ENCODE measurements at regions not wholly inside any gene's neighbourhood (a gene's known extent, or its start where the extent isn't known, plus 50 kb on each side); places are given as distances from the start of the nearest gene placed in this dataset.

DNA sequence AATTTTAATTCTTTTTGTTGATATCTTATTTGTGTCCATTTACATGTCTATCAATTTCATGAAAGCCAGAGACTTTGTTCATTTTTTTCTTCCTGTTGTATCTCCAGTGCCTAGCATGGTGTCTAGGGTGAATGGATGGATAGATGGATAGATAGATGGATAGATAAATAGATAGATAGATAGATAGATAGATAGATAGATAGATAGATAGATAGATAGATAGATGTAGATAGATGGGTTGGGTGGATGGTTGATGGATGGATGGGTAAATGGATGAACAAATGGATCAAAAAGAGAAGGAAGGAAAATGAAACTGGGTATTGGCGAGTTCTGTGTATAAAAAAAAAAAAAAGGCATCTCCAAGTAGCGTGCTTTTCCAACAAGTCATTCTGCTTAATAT, 120.5 kb downstream of the FAM124B start:
- H3K27ac Mint-ChIP-seq = no peak overlapping the region
- DNase-seq (no peak), ATAC-seq (ENCODE audit: low read depth) (no peak)
- H3K27me3 Mint-ChIP-seq = peaks cover 34% of the 10 kb centered on the region
- no peaks in the 10 kb centered on the region for H3K36me3 Mint-ChIP-seq
- H3K4me3 Mint-ChIP-seq = no peak overlapping the region
- no peaks in the 10 kb centered on the region for H3K4me1 Mint-ChIP-seq
- H3K9me3 Mint-ChIP-seq = no peaks in the 10 kb centered on the region
- POLR2A ChIA-PET = no interaction called here

DNA sequence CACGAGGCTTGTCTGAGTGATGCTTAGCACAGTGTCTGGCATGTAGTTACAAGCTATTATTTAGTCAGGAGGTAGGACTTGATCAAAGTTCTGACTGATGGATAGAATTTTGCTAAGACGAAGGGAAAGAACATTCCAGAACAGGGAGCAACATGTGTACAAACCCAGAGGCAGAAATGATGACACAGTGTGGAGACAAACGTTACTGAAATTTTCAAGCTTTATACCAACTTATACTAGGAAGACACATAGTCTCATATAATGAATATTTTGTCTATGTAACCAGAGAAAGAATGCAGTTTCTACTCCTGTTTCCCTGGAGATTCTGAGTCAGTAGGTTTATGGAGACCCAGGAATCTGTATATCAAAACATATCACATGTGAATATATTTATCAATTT, 123.4 kb downstream of the FAM124B start:
- Mint-ChIP-seq H3K9me3 (no peaks in the 10 kb centered on the region), H3K36me3 (no peaks in the 10 kb centered on the region), H3K4me3 (no peak overlapping the region), H3K27ac (no peak overlapping the region), H3K4me1 (no peaks in the 10 kb centered on the region), H3K27me3 (peaks cover 29% of the 10 kb centered on the region)
- POLR2A ChIA-PET = no interaction called here
- ATAC-seq (ENCODE audit: low read depth) (no peak), DNase-seq (no peak)

DNA sequence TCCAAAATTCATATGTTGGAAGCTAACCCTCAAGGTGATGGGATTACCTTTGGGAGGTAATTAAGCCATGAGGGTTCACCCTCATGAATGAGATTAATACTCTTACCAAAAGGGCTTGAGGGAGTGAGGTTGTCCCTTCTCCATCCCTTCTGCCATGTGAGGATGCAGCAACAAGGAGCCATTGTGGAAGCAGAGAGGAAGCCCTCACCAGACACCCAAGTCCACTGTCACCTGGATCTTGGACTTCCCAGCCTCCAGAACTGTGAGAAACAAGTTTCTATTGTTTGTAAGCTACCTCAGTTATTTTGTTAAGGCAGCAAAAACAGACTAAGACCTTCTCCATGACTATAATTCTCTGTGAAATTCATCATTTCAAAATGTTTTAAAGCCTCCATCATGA, 125.7 kb downstream of the FAM124B start:
- DNase-seq (no peak), ATAC-seq (ENCODE audit: low read depth) (no peak)
- H3K4me1 Mint-ChIP-seq = no peaks in the 10 kb centered on the region
- H3K36me3 Mint-ChIP-seq = no peaks in the 10 kb centered on the region
- peaks cover 34% of the 10 kb centered on the region for H3K27me3 Mint-ChIP-seq
- H3K27ac Mint-ChIP-seq = no peak overlapping the region
- H3K4me3 Mint-ChIP-seq = no peak overlapping the region
- H3K9me3 Mint-ChIP-seq = no peaks in the 10 kb centered on the region
- POLR2A ChIA-PET = no interaction called here

DNA sequence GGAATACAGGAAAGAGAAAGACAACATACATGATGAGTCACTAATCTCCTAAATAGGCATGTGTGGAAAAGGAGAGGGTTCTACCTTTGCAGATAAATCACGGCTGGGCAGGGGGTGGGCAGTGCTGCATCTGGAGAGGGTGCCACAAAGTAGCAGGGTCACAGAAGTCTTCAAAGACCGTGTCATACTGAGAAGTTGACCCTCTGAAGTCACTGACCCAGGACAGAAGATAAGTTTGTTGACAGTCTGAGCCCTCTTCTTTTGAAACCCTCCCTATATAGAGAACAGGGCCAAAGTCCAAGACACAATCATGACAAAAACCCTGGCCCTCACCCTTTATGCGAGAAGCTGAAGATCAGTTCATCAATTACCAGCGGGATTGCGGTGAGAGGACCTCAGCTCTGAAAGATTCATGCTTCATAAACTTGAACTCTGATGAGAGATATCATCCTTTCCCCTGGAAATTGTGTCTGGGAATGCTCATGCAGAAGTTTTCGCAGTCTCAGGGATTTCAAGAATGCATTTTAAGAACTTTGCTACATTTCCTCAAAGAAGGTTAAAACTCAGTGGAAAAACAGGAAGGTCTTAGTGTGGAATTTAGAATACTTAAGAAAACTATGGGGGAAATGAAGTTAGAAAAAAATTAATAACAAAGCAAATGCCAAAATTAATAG, 129.5 kb downstream of the FAM124B start:
- H3K27me3 Mint-ChIP-seq = peaks cover 20% of the 10 kb centered on the region
- no peaks in the 10 kb centered on the region for H3K36me3 Mint-ChIP-seq
- no peaks in the 10 kb centered on the region for H3K9me3 Mint-ChIP-seq
- no peak overlapping the region for H3K27ac Mint-ChIP-seq
- no peaks in the 10 kb centered on the region for H3K4me1 Mint-ChIP-seq
- ATAC-seq (ENCODE audit: low read depth) = no peak
- DNase-seq = no peak
- POLR2A ChIA-PET = no interaction called here
- H3K4me3 Mint-ChIP-seq = no peak overlapping the region

DNA sequence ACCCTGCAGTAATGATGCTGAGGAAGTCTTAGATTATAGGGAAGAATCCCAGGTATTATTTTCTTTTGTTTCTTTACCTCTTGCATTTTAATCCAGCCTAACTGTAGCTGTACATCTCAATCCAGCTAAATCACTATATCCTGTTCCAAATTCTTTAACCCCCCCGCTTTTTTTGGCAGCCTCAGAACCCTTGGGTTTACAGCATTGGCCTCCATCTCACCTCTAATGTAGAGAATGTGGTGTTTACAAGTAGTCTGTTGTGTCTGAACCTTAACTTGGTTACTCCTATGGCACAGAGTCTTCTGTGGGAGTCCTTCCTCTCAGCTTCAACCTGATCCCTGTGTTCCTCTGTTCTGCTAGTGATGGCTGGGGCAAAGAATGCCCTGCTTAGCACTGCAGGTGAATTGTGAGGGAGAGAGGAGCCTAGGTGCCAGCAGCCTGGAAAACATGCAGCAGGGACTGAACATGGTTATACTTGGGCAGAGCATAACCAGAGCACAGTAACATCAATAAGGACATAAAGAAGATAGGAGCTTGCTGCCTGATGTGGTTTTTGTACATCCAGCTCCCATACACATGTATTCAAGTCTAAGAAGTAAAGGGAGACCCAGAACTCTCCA, 130.2 kb downstream of the FAM124B start:
- Mint-ChIP-seq H3K4me3 (no peak overlapping the region), H3K9me3 (no peaks in the 10 kb centered on the region), H3K4me1 (no peaks in the 10 kb centered on the region), H3K36me3 (no peaks in the 10 kb centered on the region), H3K27me3 (peaks cover 21% of the 10 kb centered on the region), H3K27ac (no peak overlapping the region)
- no peak for DNase-seq
- ATAC-seq (ENCODE audit: low read depth) = no peak
- POLR2A ChIA-PET = no interaction called here

- Mint-ChIP-seq H3K4me3 (no peak overlapping the region), H3K9me3 (no peaks in the 10 kb centered on the region), H3K27me3 (peaks cover 21% of the 10 kb centered on the region), H3K36me3 (no peaks in the 10 kb centered on the region), H3K27ac (no peak overlapping the region), H3K4me1 (no peaks in the 10 kb centered on the region)
- POLR2A ChIA-PET = no interaction called here
- ATAC-seq (ENCODE audit: low read depth) (no peak), DNase-seq (no peak)
These were observed 133.5 kb downstream of the FAM124B start for GRCh38 chr2:224268441-224268840.

GRCh38 chr2:224264259-224264658, 137.6 kb downstream of the FAM124B start:
- Mint-ChIP-seq H3K4me1 (peaks cover 3% of the 10 kb centered on the region), H3K9me3 (no peaks in the 10 kb centered on the region), H3K36me3 (no peaks in the 10 kb centered on the region), H3K4me3 (no peak overlapping the region), H3K27ac (no peak overlapping the region), H3K27me3 (peaks cover 12% of the 10 kb centered on the region)
- POLR2A ChIA-PET = no interaction called here
- ATAC-seq (ENCODE audit: low read depth) (no peak), DNase-seq (no peak)

GRCh38 chr2:224263571-224264043, 138.3 kb downstream of the FAM124B start:
- Mint-ChIP-seq H3K36me3 (no peaks in the 10 kb centered on the region), H3K4me1 (peaks cover 3% of the 10 kb centered on the region), H3K4me3 (no peak overlapping the region), H3K27me3 (peaks cover 12% of the 10 kb centered on the region), H3K27ac (no peak overlapping the region), H3K9me3 (no peaks in the 10 kb centered on the region)
- DNase-seq (no peak), ATAC-seq (ENCODE audit: low read depth) (no peak)
- POLR2A ChIA-PET = no interaction called here

DNA sequence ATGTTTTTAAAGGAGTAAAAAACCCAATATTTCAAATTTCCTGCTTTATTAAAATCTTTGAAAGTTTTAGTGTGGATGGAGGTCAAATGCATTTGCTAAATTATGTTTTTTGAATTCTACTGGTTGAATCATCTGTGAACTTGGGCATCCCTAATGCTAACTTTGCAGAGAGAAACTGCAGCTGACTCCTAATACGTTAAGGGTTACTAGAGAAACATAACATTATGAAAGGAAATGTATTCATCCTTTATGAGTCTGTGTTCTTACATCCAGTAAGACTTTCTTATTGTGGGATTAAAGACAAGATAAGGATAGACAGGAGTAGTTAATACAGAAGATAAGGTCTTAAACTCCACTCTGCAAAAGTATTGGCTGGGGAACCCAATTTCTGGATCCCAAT, 140.6 kb downstream of the FAM124B start:
- H3K36me3 Mint-ChIP-seq = no peaks in the 10 kb centered on the region
- POLR2A ChIA-PET = no interaction called here
- no peak for ATAC-seq (ENCODE audit: low read depth)

GRCh38 chr2:224260372-224261020, 141.4 kb downstream of the FAM124B start:
- ATAC-seq (ENCODE audit: low read depth) (no peak), DNase-seq (no peak)
- H3K27ac Mint-ChIP-seq = no peak overlapping the region
- H3K27me3 Mint-ChIP-seq = peaks cover 15% of the 10 kb centered on the region
- H3K36me3 Mint-ChIP-seq = no peaks in the 10 kb centered on the region
- POLR2A ChIA-PET = no interaction called here
- no peaks in the 10 kb centered on the region for H3K9me3 Mint-ChIP-seq
- H3K4me1 Mint-ChIP-seq = peaks cover 3% of the 10 kb centered on the region
- H3K4me3 Mint-ChIP-seq = no peak overlapping the region

More for the DNA sequence above, 140.6 kb downstream of the FAM124B start:
- H3K27me3 Mint-ChIP-seq = peaks cover 18% of the 10 kb centered on the region
- peaks cover 3% of the 10 kb centered on the region for H3K4me1 Mint-ChIP-seq
- DNase-seq = no peak
- H3K4me3 Mint-ChIP-seq = no peak overlapping the region
- H3K27ac Mint-ChIP-seq = no peak overlapping the region
- H3K9me3 Mint-ChIP-seq = no peaks in the 10 kb centered on the region

- DNase-seq = no peak
- POLR2A ChIA-PET = no interaction called here
- Mint-ChIP-seq H3K27ac (no peak overlapping the region), H3K4me1 (peaks cover 3% of the 10 kb centered on the region), H3K27me3 (peaks cover 17% of the 10 kb centered on the region), H3K4me3 (no peak overlapping the region), H3K9me3 (no peaks in the 10 kb centered on the region), H3K36me3 (no peaks in the 10 kb centered on the region)
- ATAC-seq (ENCODE audit: low read depth) = no peak
These were observed 142.1 kb downstream of the FAM124B start for GRCh38 chr2:224259831-224260230.

- ATAC-seq (ENCODE audit: low read depth) (no peak), DNase-seq (no peak)
- POLR2A ChIA-PET = no interaction called here
- no peaks in the 10 kb centered on the region for H3K36me3 Mint-ChIP-seq
- H3K4me3 Mint-ChIP-seq = no peak overlapping the region
- peaks cover 3% of the 10 kb centered on the region for H3K4me1 Mint-ChIP-seq
- H3K27ac Mint-ChIP-seq = no peak overlapping the region
- no peaks in the 10 kb centered on the region for H3K9me3 Mint-ChIP-seq
- peaks cover 20% of the 10 kb centered on the region for H3K27me3 Mint-ChIP-seq
These were observed 143.8 kb downstream of the FAM124B start for GRCh38 chr2:224258059-224258458.

GRCh38 chr2:224257156-224257555, 144.8 kb downstream of the FAM124B start:
- Mint-ChIP-seq H3K36me3 (no peaks in the 10 kb centered on the region), H3K4me3 (no peak overlapping the region), H3K27ac (no peak overlapping the region), H3K27me3 (peaks cover 20% of the 10 kb centered on the region), H3K4me1 (peaks cover 3% of the 10 kb centered on the region), H3K9me3 (no peaks in the 10 kb centered on the region)
- POLR2A ChIA-PET = no interaction called here
- DNase-seq = no peak
- no peak for ATAC-seq (ENCODE audit: low read depth)

DNA sequence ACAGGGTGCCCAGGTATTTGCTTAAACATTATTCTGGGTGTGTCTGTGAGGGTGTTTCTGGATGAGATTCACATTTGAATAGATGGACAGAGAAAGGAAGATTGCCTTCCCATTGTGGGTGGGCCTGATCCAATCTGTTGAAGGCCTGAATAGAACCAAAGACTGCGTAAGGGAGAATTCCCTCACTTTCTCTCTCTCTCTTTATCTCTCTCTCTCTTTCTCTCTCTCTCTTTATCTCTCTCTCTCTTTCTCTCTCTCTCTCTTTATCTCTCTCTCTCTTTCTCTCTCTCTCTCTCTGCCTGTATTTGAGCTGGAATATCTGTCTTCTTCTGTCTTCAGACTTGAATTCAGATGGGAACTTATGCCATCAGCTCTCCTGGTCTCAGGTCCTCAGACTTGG, 148.4 kb downstream of the FAM124B start:
- Mint-ChIP-seq H3K36me3 (no peaks in the 10 kb centered on the region), H3K27me3 (peaks cover 23% of the 10 kb centered on the region), H3K9me3 (no peaks in the 10 kb centered on the region), H3K4me3 (no peak overlapping the region), H3K27ac (no peak overlapping the region), H3K4me1 (no peaks in the 10 kb centered on the region)
- no peak for ATAC-seq (ENCODE audit: low read depth)
- POLR2A ChIA-PET = no interaction called here
- no peak for DNase-seq

Data from activated naive CD8-positive, alpha-beta T cell treated with anti-CD3 and anti-CD28 coated beads, Interleukin-2, amount 10 ng/mL, durations not matched to agents 7 days and 5 days (primary cell).